ENCODE measurements at regions not wholly inside any gene's neighbourhood (a gene's known extent, or its start where the extent isn't known, plus 50 kb on each side); places are given as distances from the start of the nearest gene placed in this dataset.

DNA sequence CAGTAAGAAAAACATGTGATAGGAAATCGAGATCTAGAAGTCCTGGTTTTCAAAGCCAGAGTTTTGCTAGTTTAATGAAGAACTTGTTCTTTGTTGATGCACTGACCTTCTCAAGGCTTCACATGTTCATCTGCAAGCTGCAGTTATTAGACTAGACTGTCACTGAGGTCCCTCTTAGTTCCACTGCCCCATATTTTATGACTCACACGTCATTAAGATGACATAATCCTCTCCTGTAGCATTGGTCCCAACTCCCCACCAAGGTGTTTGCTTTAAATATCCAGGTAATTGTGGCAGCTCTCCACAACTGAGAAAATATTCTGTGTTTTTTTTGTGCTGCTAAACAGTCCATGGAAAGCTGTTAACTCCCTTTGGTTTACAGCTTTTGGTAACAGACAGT lies 149.7 kb downstream of the MREG start:
- TF ChIP-seq, protein P1, sequence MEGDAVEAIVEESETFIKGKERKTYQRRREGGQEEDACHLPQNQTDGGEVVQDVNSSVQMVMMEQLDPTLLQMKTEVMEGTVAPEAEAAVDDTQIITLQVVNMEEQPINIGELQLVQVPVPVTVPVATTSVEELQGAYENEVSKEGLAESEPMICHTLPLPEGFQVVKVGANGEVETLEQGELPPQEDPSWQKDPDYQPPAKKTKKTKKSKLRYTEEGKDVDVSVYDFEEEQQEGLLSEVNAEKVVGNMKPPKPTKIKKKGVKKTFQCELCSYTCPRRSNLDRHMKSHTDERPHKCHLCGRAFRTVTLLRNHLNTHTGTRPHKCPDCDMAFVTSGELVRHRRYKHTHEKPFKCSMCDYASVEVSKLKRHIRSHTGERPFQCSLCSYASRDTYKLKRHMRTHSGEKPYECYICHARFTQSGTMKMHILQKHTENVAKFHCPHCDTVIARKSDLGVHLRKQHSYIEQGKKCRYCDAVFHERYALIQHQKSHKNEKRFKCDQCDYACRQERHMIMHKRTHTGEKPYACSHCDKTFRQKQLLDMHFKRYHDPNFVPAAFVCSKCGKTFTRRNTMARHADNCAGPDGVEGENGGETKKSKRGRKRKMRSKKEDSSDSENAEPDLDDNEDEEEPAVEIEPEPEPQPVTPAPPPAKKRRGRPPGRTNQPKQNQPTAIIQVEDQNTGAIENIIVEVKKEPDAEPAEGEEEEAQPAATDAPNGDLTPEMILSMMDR (IDR thresholded peaks at IDR 0.05): no peak
- no peak for TF ChIP-seq POLR2A (IDR thresholded peaks at IDR 0.05)

All from body of pancreas (tissue), 4 donors.